Lower lobe of right lung (tissue), 2 donors: ENCODE measurements at regions not wholly inside any gene's neighbourhood (a gene's known extent, or its start where the extent isn't known, plus 50 kb on each side); places are given as distances from the start of the nearest gene placed in this dataset.

Experiments
- ATAC-seq, 2 donors: fragments of 200-7000 bp; cut with Tn5 transposase; one replicate each; pipeline ENCODE4 v1.9.1; 2020 to 2022; ENCODE audit warnings: mild to moderate bottlenecking in 2 of 2, moderate library complexity in 2 of 2
- DNase-seq: peaks from one replicate; pipeline ENCODE4 v3.0.0-alpha.2; 2020
- H3K27ac ChIP-seq: fragments of 200-600 bp; one replicate; pipeline ENCODE4 v1.8.0; 2022
- H3K27me3 ChIP-seq: fragments of 200-600 bp; one replicate; pipeline ENCODE4 v1.8.0; 2022; ENCODE audit warnings: low read depth
- H3K36me3 ChIP-seq: fragments of 200-600 bp; one replicate; pipeline ENCODE4 v1.8.0; 2022; ENCODE audit warnings: mild to moderate bottlenecking
- H3K4me1 ChIP-seq: fragments of 200-600 bp; one replicate; pipeline ENCODE4 v1.8.0; 2022
- H3K4me3 ChIP-seq: fragments of 200-600 bp; one replicate; pipeline ENCODE4 v1.8.0; 2022; ENCODE audit warnings: mild to moderate bottlenecking
- H3K9me3 ChIP-seq: fragments of 200-600 bp; one replicate; pipeline ENCODE4 v1.8.0; 2022
- intact Hi-C: fragments of 100-400 bp; cut with DNase I; formaldehyde crosslinking; loops from one replicate; pipeline ENCODE4 v1.11.0; 2022
- TF ChIP-seq, protein P1 (sequence below): fragments of 200-600 bp; IDR thresholded peaks from one replicate; pipeline ENCODE4 v1.8.0; 2022; ENCODE audit warnings: antibody characterized with exemption, mild to moderate bottlenecking
- donor health status: DM: no; HTN: yes; CAD: no; lungs with severe emphysema.

DNA sequence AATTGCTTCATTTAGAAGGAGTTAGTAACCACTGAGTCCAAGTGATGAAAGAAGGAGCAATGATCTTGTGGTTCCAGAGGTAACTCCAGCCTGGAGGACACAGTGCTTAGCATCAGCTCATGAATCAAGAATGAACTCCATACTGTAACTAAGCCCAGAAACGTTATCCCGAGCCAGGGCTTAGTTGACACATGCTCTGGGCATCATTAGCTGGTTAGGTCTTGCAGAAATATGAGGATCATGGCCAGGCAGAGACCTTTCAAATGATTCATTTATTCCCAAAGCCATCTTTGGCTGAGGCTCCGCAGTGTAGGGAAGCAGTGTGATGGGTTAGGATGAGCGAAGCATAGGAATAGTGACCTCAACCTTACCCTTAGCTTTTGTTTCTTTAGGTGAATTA lies 277.4 kb downstream of the FAM76B start:
- DNase-seq (no peak), ATAC-seq (peak in 1 of 2 donors; percentile 13)
- Histone ChIP-seq H3K4me1 (no peaks in the 10 kb centered on the region), H3K27me3 (no peaks in the 10 kb centered on the region), H3K4me3 (no peak overlapping the region), H3K9me3 (no peaks in the 10 kb centered on the region), H3K36me3 (no peaks in the 10 kb centered on the region), H3K27ac (no peak overlapping the region)
- intact Hi-C loops, result no loop called here
- TF ChIP-seq, protein P1, sequence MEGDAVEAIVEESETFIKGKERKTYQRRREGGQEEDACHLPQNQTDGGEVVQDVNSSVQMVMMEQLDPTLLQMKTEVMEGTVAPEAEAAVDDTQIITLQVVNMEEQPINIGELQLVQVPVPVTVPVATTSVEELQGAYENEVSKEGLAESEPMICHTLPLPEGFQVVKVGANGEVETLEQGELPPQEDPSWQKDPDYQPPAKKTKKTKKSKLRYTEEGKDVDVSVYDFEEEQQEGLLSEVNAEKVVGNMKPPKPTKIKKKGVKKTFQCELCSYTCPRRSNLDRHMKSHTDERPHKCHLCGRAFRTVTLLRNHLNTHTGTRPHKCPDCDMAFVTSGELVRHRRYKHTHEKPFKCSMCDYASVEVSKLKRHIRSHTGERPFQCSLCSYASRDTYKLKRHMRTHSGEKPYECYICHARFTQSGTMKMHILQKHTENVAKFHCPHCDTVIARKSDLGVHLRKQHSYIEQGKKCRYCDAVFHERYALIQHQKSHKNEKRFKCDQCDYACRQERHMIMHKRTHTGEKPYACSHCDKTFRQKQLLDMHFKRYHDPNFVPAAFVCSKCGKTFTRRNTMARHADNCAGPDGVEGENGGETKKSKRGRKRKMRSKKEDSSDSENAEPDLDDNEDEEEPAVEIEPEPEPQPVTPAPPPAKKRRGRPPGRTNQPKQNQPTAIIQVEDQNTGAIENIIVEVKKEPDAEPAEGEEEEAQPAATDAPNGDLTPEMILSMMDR, result no peak

DNA sequence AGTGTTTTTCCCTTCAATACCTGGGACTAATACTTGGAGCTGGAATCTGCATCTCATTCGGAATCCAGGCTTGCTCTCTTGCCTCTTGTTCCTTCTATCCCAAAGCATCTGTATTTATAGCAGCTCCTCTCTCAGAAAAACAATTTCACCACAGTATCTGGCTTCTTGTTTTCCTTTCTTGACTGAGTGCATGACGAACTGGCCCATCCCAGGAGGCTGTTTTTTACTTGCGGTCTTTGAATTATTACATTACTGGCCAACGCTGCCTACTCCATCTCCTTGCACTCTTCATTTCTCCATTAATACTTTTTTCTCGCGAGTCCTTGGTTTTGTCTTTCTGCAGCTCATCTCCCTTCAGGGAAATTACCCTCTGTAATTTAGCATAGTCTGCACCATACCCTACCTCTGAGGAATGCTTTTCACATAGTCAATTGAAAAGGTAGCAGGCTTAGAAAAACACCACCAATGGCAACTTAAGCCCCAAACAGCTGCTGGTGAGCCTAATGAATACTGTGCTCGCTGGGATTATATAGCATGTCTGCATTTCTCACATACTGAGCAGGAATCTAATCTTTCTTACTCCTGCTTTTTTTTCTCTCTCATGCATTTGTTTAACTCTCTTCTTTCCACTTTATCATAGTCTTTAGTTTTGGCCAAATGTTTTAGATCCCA lies 277.4 kb upstream of the SESN3 start:
- H3K4me1 ChIP-seq, result peaks cover 4% of the 10 kb centered on the region
- intact Hi-C loops, result no loop called here
- no peak for ATAC-seq
- no peak overlapping the region for H3K4me3 ChIP-seq
- no peak for DNase-seq
- no peaks in the 10 kb centered on the region for H3K27me3 ChIP-seq
- H3K36me3 ChIP-seq, result no peaks in the 10 kb centered on the region
- no peaks in the 10 kb centered on the region for H3K9me3 ChIP-seq
- H3K27ac ChIP-seq, result no peak overlapping the region
- TF ChIP-seq, protein P1, result no peak

DNA sequence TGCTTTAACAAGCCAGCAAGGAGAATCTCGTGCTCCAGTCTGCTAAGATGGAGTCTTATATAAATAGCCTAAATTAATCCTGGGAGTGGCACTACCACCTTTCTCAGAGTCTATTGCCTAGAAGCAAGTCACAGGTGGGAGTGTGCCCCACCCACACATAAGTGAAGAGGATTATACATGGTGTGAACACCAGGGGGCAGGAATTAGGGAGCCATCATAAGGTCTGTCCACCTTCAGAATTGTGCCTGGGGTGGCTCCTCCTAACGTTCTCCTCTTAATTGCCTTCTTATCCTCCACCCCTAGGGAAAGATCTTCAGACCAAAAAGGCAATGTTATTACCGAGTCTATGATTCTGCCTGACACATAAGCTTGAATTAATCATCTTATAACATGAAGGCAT lies 276.8 kb upstream of the SESN3 start:
- H3K27me3 ChIP-seq, result no peaks in the 10 kb centered on the region
- intact Hi-C loops, result no loop called here

DNA sequence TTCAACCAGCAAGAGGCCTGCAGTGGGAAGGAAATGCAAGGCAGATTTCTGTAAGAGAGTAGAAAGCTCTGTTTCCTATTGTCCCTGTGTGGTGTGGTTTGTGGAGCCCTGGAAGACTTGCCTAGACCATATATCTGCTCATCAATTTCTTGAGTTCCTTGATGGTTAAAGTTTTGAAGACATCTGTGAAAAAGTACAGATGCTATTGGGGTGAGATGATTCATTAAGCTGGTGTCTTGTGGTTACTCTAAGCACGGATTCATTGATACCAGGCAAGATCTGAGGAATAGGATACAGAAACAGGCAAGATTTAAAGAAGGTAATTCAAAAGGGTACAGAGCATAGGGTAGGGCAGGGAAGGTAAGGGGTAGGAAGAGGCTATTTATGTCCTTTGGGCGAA lies 275.8 kb upstream of the SESN3 start:
- intact Hi-C loops, result no loop called here
- H3K9me3 ChIP-seq, result no peaks in the 10 kb centered on the region
- H3K27me3 ChIP-seq, result no peaks in the 10 kb centered on the region
- H3K36me3 ChIP-seq, result no peaks in the 10 kb centered on the region
- ATAC-seq, result no peak
- H3K4me3 ChIP-seq, result no peak overlapping the region
- peaks cover 4% of the 10 kb centered on the region for H3K4me1 ChIP-seq
- TF ChIP-seq, protein P1, result no peak
- no peak for DNase-seq
- H3K27ac ChIP-seq, result no peak overlapping the region

More for the DNA sequence above, 276.8 kb upstream of the SESN3 start:
- Histone ChIP-seq H3K36me3 (no peaks in the 10 kb centered on the region), H3K4me1 (peaks cover 4% of the 10 kb centered on the region), H3K27ac (no peak overlapping the region), H3K9me3 (no peaks in the 10 kb centered on the region), H3K4me3 (no peak overlapping the region)
- TF ChIP-seq, protein P1, result no peak
- no peak for ATAC-seq
- no peak for DNase-seq

DNA sequence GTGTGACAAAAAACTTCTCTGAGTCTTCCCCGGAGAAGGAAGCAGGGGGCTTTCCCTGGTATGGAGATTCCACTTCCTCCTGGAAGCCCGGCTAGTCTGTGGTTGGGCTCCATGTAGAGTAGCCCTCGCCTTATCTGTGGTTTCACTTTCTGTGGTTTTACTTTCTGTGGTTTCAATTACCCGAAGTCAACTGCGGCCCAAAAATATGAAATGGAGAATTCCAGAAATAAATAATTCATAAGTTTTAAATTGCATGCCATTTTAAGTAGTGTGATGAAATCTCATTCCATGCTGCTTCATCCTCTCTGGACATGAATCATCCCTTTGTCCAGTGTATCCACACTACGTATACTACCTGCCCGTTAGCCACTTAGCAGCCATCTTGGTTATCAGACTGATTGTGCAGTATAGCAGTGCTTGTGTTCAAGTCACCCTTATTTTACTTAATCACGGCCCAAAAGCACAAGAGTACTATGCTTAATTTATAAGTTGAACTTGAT lies 275.0 kb upstream of the SESN3 start:
- Histone ChIP-seq H3K36me3 (no peaks in the 10 kb centered on the region), H3K4me1 (peaks cover 4% of the 10 kb centered on the region), H3K27me3 (no peaks in the 10 kb centered on the region), H3K9me3 (no peaks in the 10 kb centered on the region), H3K4me3 (no peak overlapping the region), H3K27ac (no peak overlapping the region)
- TF ChIP-seq, protein P1, result no peak
- DNase-seq, result no peak
- ATAC-seq, result no peak
- intact Hi-C loops, result no loop called here
